WTC11 (cell line): ENCODE measurements at regions not wholly inside any gene's neighbourhood (a gene's known extent, or its start where the extent isn't known, plus 50 kb on each side); places are given as distances from the start of the nearest gene placed in this dataset.

Source experiments
- ATAC-seq: fragments of 200-7000 bp; cut with Tn5 transposase; 2 replicates; pipeline ENCODE4 v1.10.0; 2021; ENCODE audit warnings: mild to moderate bottlenecking, moderate library complexity
- CTCF ChIA-PET: fragments of 300-600 bp; sonication (Branson Sonifier 250); formaldehyde crosslinking; loops from one replicate; lab custom pipeline; 2021; ENCODE audit warnings: antibody characterized with exemption; lab: Charles Lee
- POLR2A ChIA-PET: fragments of 350-600 bp; sonication (Branson Sonifier 250); formaldehyde crosslinking; loops from one replicate; lab custom pipeline; 2021; ENCODE audit warnings: antibody characterized with exemption; lab: Charles Lee
- DNase-seq: peaks from one replicate; pipeline ENCODE4 v3.0.0; 2021; ENCODE audit warnings: low spot score
- H3K27ac Mint-ChIP-seq: 2 replicates; pipeline ENCODE4 v1.8.0; 2021; ENCODE audit warnings: mixed read lengths
- H3K27me3 Mint-ChIP-seq: 2 replicates; pipeline ENCODE4 v1.8.0; 2021; ENCODE audit warnings: low read depth, mild to moderate bottlenecking, moderate library complexity, mixed read lengths
- H3K36me3 Mint-ChIP-seq: 2 replicates; pipeline ENCODE4 v1.8.0; 2021; ENCODE audit warnings: mixed read lengths
- H3K4me1 Mint-ChIP-seq: 2 replicates; pipeline ENCODE4 v1.8.0; 2022; ENCODE audit warnings: mixed read lengths
- H3K4me3 Mint-ChIP-seq: 2 replicates; pipeline ENCODE4 v1.8.0; 2021; ENCODE audit warnings: mild to moderate bottlenecking, moderate library complexity, mixed read lengths
- H3K9me3 Mint-ChIP-seq: 2 replicates; pipeline ENCODE4 v1.8.0; 2021; ENCODE audit warnings: mixed read lengths
- AR ChIP-seq: fragments of 250-450 bp; sonication (Bioruptor Pico); IDR thresholded peaks from 2 replicates; pipeline ENCODE4 v1.9.0; 2021; ENCODE audit warnings: mild to moderate bottlenecking
- ATF1 ChIP-seq: sonication (generic); formaldehyde crosslinking; IDR thresholded peaks from 2 replicates; pipeline ENCODE4 v1.8.1; 2023; ENCODE audit warnings: mild to moderate bottlenecking, moderate library complexity, missing genetic modification reagents
- CBFB ChIP-seq: sonication (generic); formaldehyde crosslinking; IDR thresholded peaks from 2 replicates; pipeline ENCODE4 v1.8.1; 2022; ENCODE audit warnings: mild to moderate bottlenecking, low read depth, missing genetic modification reagents
- EMX1 ChIP-seq: fragments of 250-450 bp; sonication (Bioruptor Pico); IDR thresholded peaks from 2 replicates; pipeline ENCODE4 v1.8.0; 2021; ENCODE audit warnings: mild to moderate bottlenecking
- ETV6 ChIP-seq: sonication (generic); formaldehyde crosslinking; IDR thresholded peaks from 2 replicates; pipeline ENCODE4 v1.8.1; 2022; ENCODE audit warnings: mild to moderate bottlenecking, missing genetic modification reagents
- FOXP1 ChIP-seq: sonication (generic); formaldehyde crosslinking; IDR thresholded peaks from 2 replicates; pipeline ENCODE4 v1.8.0; 2022; ENCODE audit warnings: missing genetic modification reagents, mild to moderate bottlenecking, moderate library complexity, borderline replicate concordance
- GABPB1 ChIP-seq: sonication (generic); formaldehyde crosslinking; IDR thresholded peaks from 2 replicates; pipeline ENCODE4 v1.8.1; 2023; ENCODE audit warnings: mild to moderate bottlenecking, missing genetic modification reagents
- GTF2I ChIP-seq: fragments of 250-450 bp; sonication (Bioruptor Pico); conservative IDR thresholded peaks from 2 replicates; pipeline ENCODE4 v1.4.0; 2021; ENCODE audit warnings: mild to moderate bottlenecking
- JAZF1 ChIP-seq: fragments of 250-450 bp; sonication (Bioruptor Pico); IDR thresholded peaks from 2 replicates; pipeline ENCODE4 v1.9.0; 2021; ENCODE audit warnings: moderate library complexity, mild to moderate bottlenecking, inconsistent platforms
- KAT7 ChIP-seq: sonication (generic); formaldehyde crosslinking; IDR thresholded peaks from 2 replicates; pipeline ENCODE4 v1.8.1; 2023; ENCODE audit warnings: missing genetic modification reagents, mild to moderate bottlenecking, borderline replicate concordance
- MXD4 ChIP-seq: fragments of 250-450 bp; sonication (Bioruptor Pico); IDR thresholded peaks from 2 replicates; pipeline ENCODE4 v1.8.0; 2021; ENCODE audit warnings: mild to moderate bottlenecking, moderate library complexity, borderline replicate concordance
- MYBL2 ChIP-seq: sonication (generic); formaldehyde crosslinking; IDR thresholded peaks from 2 replicates; pipeline ENCODE4 v1.8.1; 2023; ENCODE audit warnings: mild to moderate bottlenecking, moderate library complexity, missing genetic modification reagents
- NR3C1 ChIP-seq: sonication (generic); formaldehyde crosslinking; conservative IDR thresholded peaks from 2 replicates; pipeline ENCODE4 v1.8.1; 2023; ENCODE audit warnings: low read depth, mild to moderate bottlenecking, missing genetic modification reagents
- PRRX2 ChIP-seq: fragments of 250-450 bp; sonication (Bioruptor Pico); IDR thresholded peaks from 2 replicates; pipeline ENCODE4 v1.8.0; 2021; ENCODE audit warnings: mild to moderate bottlenecking
- SMAD3 ChIP-seq: sonication (generic); formaldehyde crosslinking; IDR thresholded peaks from 2 replicates; pipeline ENCODE4 v1.8.0; 2022; ENCODE audit warnings: missing genetic modification reagents, mild to moderate bottlenecking, borderline replicate concordance
- ZMAT4 ChIP-seq: fragments of 250-450 bp; sonication (Bioruptor Pico); IDR thresholded peaks from 2 replicates; pipeline ENCODE4 v1.9.0; 2021; ENCODE audit warnings: mild to moderate bottlenecking
- ZNF416 ChIP-seq: fragments of 250-450 bp; sonication (Bioruptor Pico); IDR thresholded peaks from 2 replicates; pipeline ENCODE4 v1.9.0; 2021; ENCODE audit warnings: mild to moderate bottlenecking, inconsistent platforms
- ZNF423 ChIP-seq: fragments of 250-450 bp; sonication (Bioruptor Pico); IDR thresholded peaks from 2 replicates; pipeline ENCODE4 v2.1.2; 2022; ENCODE audit warnings: mild to moderate bottlenecking, moderate library complexity
- ZNF671 ChIP-seq: fragments of 250-450 bp; sonication (Bioruptor Pico); IDR thresholded peaks from 2 replicates; pipeline ENCODE4 v1.8.0; 2021; ENCODE audit warnings: mild to moderate bottlenecking
- TF ChIP-seq, protein P1 (sequence below): fragments of 250-450 bp; sonication (Bioruptor Pico); IDR thresholded peaks from 2 replicates; pipeline ENCODE4 v2.1.2; 2022; ENCODE audit warnings: mild to moderate bottlenecking, moderate library complexity
- TF ChIP-seq, protein P2 (sequence below): sonication (generic); formaldehyde crosslinking; IDR thresholded peaks from 2 replicates; pipeline ENCODE4 v1.8.1; 2022; ENCODE audit warnings: low read depth, mild to moderate bottlenecking, moderate library complexity, missing genetic modification reagents, borderline replicate concordance

DNA sequence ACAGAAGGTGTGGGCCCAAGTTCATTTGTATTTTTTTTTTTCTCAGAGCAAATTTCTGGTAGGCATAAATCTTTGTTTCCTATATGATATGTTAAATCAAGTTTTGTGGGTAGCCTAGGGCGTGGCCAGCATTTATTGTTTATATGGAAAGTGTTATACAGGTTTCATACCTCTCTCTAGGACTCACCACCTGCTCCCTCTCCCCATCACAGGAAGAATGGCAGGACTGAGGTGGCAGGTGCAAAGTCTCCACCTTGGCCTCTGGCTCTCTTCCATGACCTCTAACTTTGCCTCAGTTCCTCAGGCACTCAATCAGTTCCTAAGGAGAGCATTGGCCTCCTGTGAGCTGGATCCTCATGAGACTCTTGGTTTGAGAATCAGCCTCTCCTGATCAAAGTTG is 172.3 kb upstream of the TSC22D1 start:
- Mint-ChIP-seq H3K36me3 (peaks cover 5% of the 10 kb centered on the region), H3K27ac (no peak overlapping the region), H3K9me3 (peaks cover 16% of the 10 kb centered on the region), H3K4me1 (0 out of 2 replicates have a peak, but pooled peaks cover 3% of the 10 kb centered on the region), H3K4me3 (no peak overlapping the region), H3K27me3 (no peaks in the 10 kb centered on the region; the same call in 1 of the 2 replicates)
- TF ChIP-seq ZNF416 (CRISPR knock-in tag) (no peak), ATF1 (no peak), GTF2I (CRISPR knock-in tag) (no peak), ZMAT4 (CRISPR knock-in tag) (no peak), SMAD3 (CRISPR knock-in tag) (no peak), MYBL2 (CRISPR knock-in tag) (no peak), NR3C1 (no peak), FOXP1 (CRISPR knock-in tag) (no peak), MXD4 (CRISPR knock-in tag) (no peak)
- TF ChIP-seq, protein P1, sequence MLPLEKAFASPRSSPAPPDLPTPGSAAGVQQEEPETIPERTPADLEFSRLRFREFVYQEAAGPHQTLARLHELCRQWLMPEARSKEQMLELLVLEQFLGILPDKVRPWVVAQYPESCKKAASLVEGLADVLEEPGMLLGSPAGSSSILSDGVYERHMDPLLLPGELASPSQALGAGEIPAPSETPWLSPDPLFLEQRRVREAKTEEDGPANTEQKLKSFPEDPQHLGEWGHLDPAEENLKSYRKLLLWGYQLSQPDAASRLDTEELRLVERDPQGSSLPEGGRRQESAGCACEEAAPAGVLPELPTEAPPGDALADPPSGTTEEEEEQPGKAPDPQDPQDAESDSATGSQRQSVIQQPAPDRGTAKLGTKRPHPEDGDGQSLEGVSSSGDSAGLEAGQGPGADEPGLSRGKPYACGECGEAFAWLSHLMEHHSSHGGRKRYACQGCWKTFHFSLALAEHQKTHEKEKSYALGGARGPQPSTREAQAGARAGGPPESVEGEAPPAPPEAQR (CRISPR knock-in tag), result no peak
- TF ChIP-seq, protein P2, sequence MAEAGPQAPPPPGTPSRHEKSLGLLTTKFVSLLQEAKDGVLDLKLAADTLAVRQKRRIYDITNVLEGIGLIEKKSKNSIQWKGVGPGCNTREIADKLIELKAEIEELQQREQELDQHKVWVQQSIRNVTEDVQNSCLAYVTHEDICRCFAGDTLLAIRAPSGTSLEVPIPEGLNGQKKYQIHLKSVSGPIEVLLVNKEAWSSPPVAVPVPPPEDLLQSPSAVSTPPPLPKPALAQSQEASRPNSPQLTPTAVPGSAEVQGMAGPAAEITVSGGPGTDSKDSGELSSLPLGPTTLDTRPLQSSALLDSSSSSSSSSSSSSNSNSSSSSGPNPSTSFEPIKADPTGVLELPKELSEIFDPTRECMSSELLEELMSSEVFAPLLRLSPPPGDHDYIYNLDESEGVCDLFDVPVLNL (CRISPR knock-in tag), result no peak
- DNase-seq, result no peak
- ChIA-PET CTCF (no interaction called here), POLR2A (no interaction called here)
- ATAC-seq, result no peak

- H3K36me3 Mint-ChIP-seq, result peaks cover 6% of the 10 kb centered on the region
Observed at GRCh38 chr13:44747179-44747578, 171.0 kb upstream of the TSC22D1 start.

DNA sequence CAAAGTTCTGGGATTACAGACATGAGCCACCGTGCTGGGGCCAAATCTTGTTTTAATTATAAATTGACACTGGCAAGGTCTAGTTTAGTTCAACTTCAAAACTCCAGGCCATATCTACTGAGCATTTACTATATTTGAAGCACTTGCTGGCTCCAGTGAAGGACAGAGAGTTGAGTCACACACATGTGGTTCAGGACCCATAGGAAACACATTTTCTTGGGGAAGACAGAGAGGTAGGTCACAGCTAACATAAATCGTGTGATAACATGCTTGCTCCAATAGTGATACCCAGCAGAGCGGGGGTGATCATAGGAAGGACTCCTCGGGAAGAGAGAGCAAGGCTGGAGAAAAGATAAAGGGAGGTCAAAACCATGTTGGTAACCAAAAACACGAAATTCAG is 170.6 kb upstream of the TSC22D1 start:
- H3K27me3 Mint-ChIP-seq, result no peaks in the 10 kb centered on the region; the same call in 1 of the 2 replicates

More at GRCh38 chr13:44747179-44747578, 171.0 kb upstream of the TSC22D1 start:
- ChIA-PET POLR2A (no interaction called here), CTCF (no interaction called here)
- Mint-ChIP-seq H3K9me3 (peaks cover 24% of the 10 kb centered on the region), H3K27ac (no peak overlapping the region), H3K27me3 (no peaks in the 10 kb centered on the region; the same call in 1 of the 2 replicates), H3K4me1 (no peaks in the 10 kb centered on the region), H3K4me3 (no peak overlapping the region)
- ATAC-seq (no peak), DNase-seq (no peak)
- TF ChIP-seq, protein P2 (CRISPR knock-in tag), result no peak
- TF ChIP-seq GABPB1 (CRISPR knock-in tag), result no peak

More for the DNA sequence above, 170.6 kb upstream of the TSC22D1 start:
- H3K4me1 Mint-ChIP-seq, result no peaks in the 10 kb centered on the region
- POLR2A ChIA-PET, result no interaction called here
- H3K4me3 Mint-ChIP-seq, result no peak overlapping the region
- no peak for ATAC-seq
- TF ChIP-seq, protein P2 (CRISPR knock-in tag), result no peak
- TF ChIP-seq KAT7 (CRISPR knock-in tag) (no peak), ZNF671 (no peak), PRRX2 (CRISPR knock-in tag) (no peak), CBFB (CRISPR knock-in tag) (no peak), JAZF1 (CRISPR knock-in tag) (no peak), AR (CRISPR knock-in tag) (no peak), EMX1 (CRISPR knock-in tag) (no peak), ETV6 (CRISPR knock-in tag) (no peak), ZNF423 (CRISPR knock-in tag) (no peak)
- TF ChIP-seq, all 79 proteins: peak for 0
- Mint-ChIP-seq H3K36me3 (peaks cover 6% of the 10 kb centered on the region), H3K9me3 (peaks cover 24% of the 10 kb centered on the region), H3K27ac (no peak overlapping the region)
- DNase-seq, result no peak
- CTCF ChIA-PET, result no interaction called here
